ENCODE measurements at regions not wholly inside any gene's neighbourhood (a gene's known extent, or its start where the extent isn't known, plus 50 kb on each side); places are given as distances from the start of the nearest gene placed in this dataset.

GRCh38 chr4:16315456-16315855, 89.2 kb upstream of the TAPT1 start:
- no peak for ATAC-seq
- TF ChIP-seq TCF4 (CRISPR knock-in tag; IDR thresholded peaks at IDR 0.05; ENCODE audit: borderline replicate concordance), result no peak
- TF ChIP-seq ZNF565 (CRISPR knock-in tag; conservative IDR thresholded peaks at IDR 0.05; ENCODE audit: low read depth), result no peak
- TF ChIP-seq PPARA (CRISPR knock-in tag; IDR thresholded peaks at IDR 0.05; ENCODE audit: borderline replicate concordance), result no peak
- no peak for TF ChIP-seq CSDC2 (CRISPR knock-in tag; IDR thresholded peaks at IDR 0.05)
- TF ChIP-seq ZFP3 (CRISPR knock-in tag; IDR thresholded peaks at IDR 0.05), result no peak
- no peak for TF ChIP-seq ZFP30 (CRISPR knock-in tag; IDR thresholded peaks at IDR 0.05)
- no peak for TF ChIP-seq ZNF70 (CRISPR knock-in tag; IDR thresholded peaks at IDR 0.05)
- no peak for TF ChIP-seq ZNF8 (CRISPR knock-in tag; IDR thresholded peaks at IDR 0.05)
- TF ChIP-seq TSHZ2 (CRISPR knock-in tag; IDR thresholded peaks at IDR 0.05), result no peak
- TF ChIP-seq PATZ1 (CRISPR knock-in tag; IDR thresholded peaks at IDR 0.05; ENCODE audit: borderline replicate concordance), result no peak

DNA sequence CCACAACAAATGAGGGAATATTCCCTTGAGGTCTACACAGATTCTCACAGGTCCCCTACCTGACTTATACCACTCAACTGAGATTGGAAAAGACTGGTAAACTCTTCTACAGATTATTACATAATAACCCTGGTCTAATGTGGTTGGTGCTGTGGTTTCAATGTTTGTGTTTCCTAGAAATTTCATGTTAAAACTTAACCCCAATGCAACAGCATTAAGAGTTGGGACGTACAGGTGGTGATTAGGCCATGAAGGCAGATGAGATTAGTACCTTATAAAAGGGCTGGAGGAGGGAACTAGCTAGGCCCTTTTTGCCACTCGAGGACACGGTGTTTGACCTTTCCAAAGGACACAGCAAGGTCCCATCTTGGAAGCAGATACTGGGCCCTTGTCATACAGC, 84.3 kb upstream of the TAPT1 start:
- no peak for TF ChIP-seq PATZ1 (CRISPR knock-in tag; IDR thresholded peaks at IDR 0.05; ENCODE audit: borderline replicate concordance)
- TF ChIP-seq RARB (CRISPR knock-in tag; IDR thresholded peaks at IDR 0.05), result no peak
- no peak for TF ChIP-seq GLIS3 (CRISPR knock-in tag; IDR thresholded peaks at IDR 0.05)
- TF ChIP-seq TOX (CRISPR knock-in tag; IDR thresholded peaks at IDR 0.05; ENCODE audit: borderline replicate concordance), result no peak
- no peak for TF ChIP-seq ZNF8 (CRISPR knock-in tag; IDR thresholded peaks at IDR 0.05)
- TF ChIP-seq SNAI2 (CRISPR knock-in tag; IDR thresholded peaks at IDR 0.05), result no peak
- no peak for TF ChIP-seq PPARA (CRISPR knock-in tag; IDR thresholded peaks at IDR 0.05; ENCODE audit: borderline replicate concordance)
- ATAC-seq, result no peak

DNA sequence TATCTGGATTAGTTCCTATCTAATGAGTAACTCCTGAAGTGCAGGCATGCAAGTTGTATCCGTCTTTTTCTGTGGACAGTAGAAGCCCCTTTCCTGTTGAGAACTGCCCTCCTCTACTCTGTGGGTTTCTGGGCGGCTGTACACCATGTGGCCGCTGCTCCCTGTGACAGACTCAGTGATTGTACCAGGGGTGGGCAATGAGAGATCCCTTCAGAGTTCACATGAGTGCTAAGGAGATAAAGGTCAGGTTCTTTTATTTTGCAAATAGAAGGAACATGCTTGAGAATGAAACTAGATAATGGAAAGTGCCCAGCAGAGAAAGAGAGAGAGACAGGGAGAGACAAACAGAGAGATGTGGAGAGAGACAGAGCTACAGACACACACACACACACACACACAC, 76.4 kb upstream of the TAPT1 start:
- TF ChIP-seq TSHZ2 (CRISPR knock-in tag; IDR thresholded peaks at IDR 0.05), result no peak
- TF ChIP-seq SNAI2 (CRISPR knock-in tag; IDR thresholded peaks at IDR 0.05), result no peak
- TF ChIP-seq ZFP30 (CRISPR knock-in tag; IDR thresholded peaks at IDR 0.05), result no peak
- no peak for TF ChIP-seq ZFP3 (CRISPR knock-in tag; IDR thresholded peaks at IDR 0.05)
- TF ChIP-seq ISL1 (CRISPR knock-in tag; IDR thresholded peaks at IDR 0.05), result no peak
- no peak for TF ChIP-seq CSRNP3 (CRISPR knock-in tag; IDR thresholded peaks at IDR 0.05)
- no peak for ATAC-seq

GRCh38 chr4:16297003-16297402, 70.7 kb upstream of the TAPT1 start:
- no peak for TF ChIP-seq ZNF8 (CRISPR knock-in tag; IDR thresholded peaks at IDR 0.05)
- no peak for TF ChIP-seq ZFP30 (CRISPR knock-in tag; IDR thresholded peaks at IDR 0.05)
- TF ChIP-seq PPARA (CRISPR knock-in tag; IDR thresholded peaks at IDR 0.05; ENCODE audit: borderline replicate concordance), result no peak
- no peak for TF ChIP-seq SNAI2 (CRISPR knock-in tag; IDR thresholded peaks at IDR 0.05)
- TF ChIP-seq TCF4 (CRISPR knock-in tag; IDR thresholded peaks at IDR 0.05; ENCODE audit: borderline replicate concordance), result no peak
- no peak for TF ChIP-seq ZNF70 (CRISPR knock-in tag; IDR thresholded peaks at IDR 0.05)
- TF ChIP-seq, protein P1, sequence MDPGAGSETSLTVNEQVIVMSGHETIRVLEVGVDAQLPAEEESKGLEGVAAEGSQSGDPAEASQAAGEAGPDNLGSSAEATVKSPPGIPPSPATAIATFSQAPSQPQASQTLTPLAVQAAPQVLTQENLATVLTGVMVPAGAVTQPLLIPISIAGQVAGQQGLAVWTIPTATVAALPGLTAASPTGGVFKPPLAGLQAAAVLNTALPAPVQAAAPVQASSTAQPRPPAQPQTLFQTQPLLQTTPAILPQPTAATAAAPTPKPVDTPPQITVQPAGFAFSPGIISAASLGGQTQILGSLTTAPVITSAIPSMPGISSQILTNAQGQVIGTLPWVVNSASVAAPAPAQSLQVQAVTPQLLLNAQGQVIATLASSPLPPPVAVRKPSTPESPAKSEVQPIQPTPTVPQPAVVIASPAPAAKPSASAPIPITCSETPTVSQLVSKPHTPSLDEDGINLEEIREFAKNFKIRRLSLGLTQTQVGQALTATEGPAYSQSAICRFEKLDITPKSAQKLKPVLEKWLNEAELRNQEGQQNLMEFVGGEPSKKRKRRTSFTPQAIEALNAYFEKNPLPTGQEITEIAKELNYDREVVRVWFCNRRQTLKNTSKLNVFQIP (CRISPR knock-in tag; IDR thresholded peaks at IDR 0.05; ENCODE audit: borderline replicate concordance, low read depth), result no peak
- no peak for TF ChIP-seq ARNTL (CRISPR knock-in tag; IDR thresholded peaks at IDR 0.05; ENCODE audit: borderline replicate concordance, low read depth)
- TF ChIP-seq OSR1 (CRISPR knock-in tag; IDR thresholded peaks at IDR 0.05), result no peak
- no peak for ATAC-seq

Data from SK-N-SH treated with all-trans-retinoic acid at 6 μM for 48 hours (cell line).